DND-41 (cell line): ENCODE measurements at regions not wholly inside any gene's neighbourhood (a gene's known extent, or its start where the extent isn't known, plus 50 kb on each side); places are given as distances from the start of the nearest gene placed in this dataset.

Experiments used
- CTCF ChIP-seq: IDR thresholded peaks from 2 replicates; pipeline ENCODE4 v1.5.1; 2012; ENCODE audit warnings: borderline replicate concordance, low read length, moderate library complexity, mild to moderate bottlenecking; ENCODE audit not compliant: poor library complexity, severe bottlenecking; ENCODE audit errors: extremely low read depth
- EZH2 ChIP-seq: IDR thresholded peaks from 3 replicates; pipeline ENCODE4 v1.6.1; 2012; ENCODE audit warnings: borderline replicate concordance, low read depth, mild to moderate bottlenecking, moderate library complexity, low read length, inconsistent platforms; ENCODE audit not compliant: severe bottlenecking

- TF ChIP-seq CTCF (no peak), EZH2 (no peak)
Measured at GRCh38 chr9:135366104-135366503, 113.5 kb upstream of the PPP1R26 start.
